Upper lobe of left lung (tissue), 4 donors: ENCODE measurements at regions not wholly inside any gene's neighbourhood (a gene's known extent, or its start where the extent isn't known, plus 50 kb on each side); places are given as distances from the start of the nearest gene placed in this dataset.

ENCODE experiments used
- CTCF ChIP-seq, 6 experiments: fragments of 450-650 bp in 4 of 6; fragments of 200-600 bp in 2 of 6; sonication (generic) in 2 of 6; IDR thresholded peaks; one replicate each; pipeline ENCODE4 v1.5.1; 2016 to 2019; ENCODE audit warnings: antibody characterized with exemption in 6 of 6
- POLR2A ChIP-seq, 4 donors: fragments of 450-650 bp; IDR thresholded peaks; one replicate each; pipeline ENCODE4 v1.5.1; 2016 to 2017; ENCODE audit warnings: antibody characterized with exemption in 4 of 4, mild to moderate bottlenecking in 2 of 4

DNA sequence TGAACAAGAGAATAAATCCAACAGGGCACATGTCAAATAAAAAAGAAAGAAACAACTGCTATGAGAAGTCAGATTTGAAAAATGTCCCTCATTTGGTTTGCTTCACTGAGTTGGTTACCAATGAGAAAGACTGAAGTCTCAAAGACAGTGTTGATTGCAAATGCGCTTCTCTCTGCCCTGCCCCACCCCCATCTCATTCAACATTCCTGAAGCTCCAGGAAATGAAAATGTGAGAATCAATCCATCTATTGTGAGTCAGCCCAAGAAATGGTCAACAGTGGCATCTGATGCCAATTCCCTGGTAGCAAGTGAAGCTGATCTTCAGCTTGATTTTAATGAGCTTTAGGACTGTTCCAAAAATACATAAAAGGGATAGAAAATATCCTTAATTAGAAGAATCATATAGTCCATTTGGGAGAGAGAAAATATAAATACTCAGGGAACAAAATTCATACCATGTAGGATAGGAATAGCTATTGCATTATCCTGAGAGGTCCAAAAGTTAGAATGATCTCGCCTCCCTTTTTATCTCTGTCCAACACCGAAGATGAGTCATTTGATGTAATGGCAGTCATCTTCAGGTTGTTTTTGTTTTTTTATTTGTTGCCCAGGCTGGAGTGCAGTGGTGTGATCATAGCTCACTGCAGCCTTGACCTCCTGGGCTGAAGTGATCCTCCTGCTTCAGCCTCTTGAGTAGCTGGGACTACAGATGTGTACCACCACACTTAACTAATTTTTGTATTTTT is 200.3 kb upstream of the UMPS start:
- TF ChIP-seq POLR2A (IDR thresholded peaks at IDR 0.05) (no peak), CTCF (IDR thresholded peaks at IDR 0.05) (no peak)
